HG03457 (cell line): ENCODE measurements at regions not wholly inside any gene's neighbourhood (a gene's known extent, or its start where the extent isn't known, plus 50 kb on each side); places are given as distances from the start of the nearest gene placed in this dataset.
"Not testable (repeated sequence)": the region's sequence is repeated elsewhere in the genome, so short reads cannot be mapped to it uniquely, and the experiment has no call there.

Experiments used
- ATAC-seq: cut with Tn5 transposase; IDR thresholded peaks from one replicate; pipeline ENCODE4 v1.9.1; 2021; ENCODE audit warnings: moderate number of reproducible peaks; ENCODE audit not compliant: unreplicated experiment

DNA sequence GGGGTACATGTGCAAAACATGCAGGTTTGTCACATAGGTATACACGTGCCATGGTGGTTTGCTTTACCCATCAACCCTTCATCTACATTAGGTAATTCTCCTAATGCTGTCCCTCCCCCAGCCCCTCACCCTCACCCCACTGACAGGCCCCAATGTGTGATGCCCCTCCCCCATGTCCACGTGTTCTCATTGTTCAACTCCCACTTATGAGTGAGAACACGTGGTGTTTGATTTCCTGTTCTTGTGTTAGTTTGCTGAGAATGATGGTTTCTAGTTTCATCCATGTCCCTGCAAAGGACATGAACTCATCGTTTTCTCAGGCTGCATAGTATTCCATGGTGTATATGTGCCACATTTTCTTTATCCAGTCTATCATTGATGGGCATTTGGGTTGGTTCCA, 232.9 kb upstream of the RASGRP1 start:
- ATAC-seq: not testable (repeated sequence)

GRCh38 chr15:38799202-38799601, 234.6 kb upstream of the RASGRP1 start:
- ATAC-seq: not testable (repeated sequence)

DNA sequence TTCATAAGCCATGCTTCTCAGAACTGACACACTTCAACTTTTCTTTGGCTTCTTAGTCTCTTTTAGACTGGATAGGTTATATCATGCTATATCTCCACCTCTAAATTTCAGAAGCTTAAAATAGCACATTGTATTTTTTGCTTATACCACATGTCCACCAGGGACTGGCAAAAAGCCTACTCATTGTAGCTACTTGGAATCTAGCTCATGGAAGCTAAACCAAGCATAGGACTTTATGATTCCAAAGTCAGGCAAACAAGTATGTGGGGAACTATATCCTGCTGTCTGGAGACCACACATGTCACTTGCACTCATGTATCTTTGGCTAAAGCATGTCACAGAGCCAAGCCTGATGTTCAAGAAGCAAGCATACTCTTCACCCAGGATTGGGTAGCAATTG, 245.0 kb upstream of the RASGRP1 start:
- no peak for ATAC-seq

DNA sequence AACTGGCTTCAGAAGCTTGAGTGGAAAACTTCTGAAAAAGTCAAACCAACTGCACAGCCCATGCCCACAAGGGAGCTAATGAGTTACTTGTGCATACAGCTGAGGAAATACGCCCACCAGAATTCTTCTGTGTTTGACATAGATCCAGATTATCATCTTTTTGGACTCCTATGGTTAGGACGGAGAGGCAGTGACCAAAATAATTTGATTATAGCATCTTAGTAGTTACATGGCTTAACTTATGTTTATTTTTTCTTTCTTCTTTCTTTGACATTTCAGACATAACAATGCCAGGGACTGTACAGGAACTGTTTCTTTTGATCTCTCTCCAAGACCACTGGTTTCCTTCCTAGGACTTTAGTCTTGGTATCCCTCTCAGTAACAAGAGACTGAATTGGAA, 246.1 kb upstream of the RASGRP1 start:
- no peak for ATAC-seq

DNA sequence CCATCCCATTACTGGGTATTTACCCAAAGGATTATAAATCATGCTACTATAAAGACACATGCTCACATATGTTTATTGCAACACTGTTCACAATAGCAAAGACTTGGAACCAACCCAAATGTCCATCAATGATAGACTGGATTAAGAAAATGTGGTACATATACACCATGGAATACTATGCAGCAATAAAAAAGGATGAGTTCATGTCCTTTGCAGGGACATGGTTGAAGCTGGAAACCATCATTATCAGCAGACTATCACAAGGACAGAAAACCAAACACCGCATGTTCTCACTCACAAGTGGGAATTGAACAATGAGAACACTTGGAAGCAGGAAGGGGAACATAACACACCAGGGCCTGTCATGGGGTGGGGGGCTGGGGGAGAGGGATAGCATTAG, 249.6 kb upstream of the RASGRP1 start:
- not testable (repeated sequence) for ATAC-seq

DNA sequence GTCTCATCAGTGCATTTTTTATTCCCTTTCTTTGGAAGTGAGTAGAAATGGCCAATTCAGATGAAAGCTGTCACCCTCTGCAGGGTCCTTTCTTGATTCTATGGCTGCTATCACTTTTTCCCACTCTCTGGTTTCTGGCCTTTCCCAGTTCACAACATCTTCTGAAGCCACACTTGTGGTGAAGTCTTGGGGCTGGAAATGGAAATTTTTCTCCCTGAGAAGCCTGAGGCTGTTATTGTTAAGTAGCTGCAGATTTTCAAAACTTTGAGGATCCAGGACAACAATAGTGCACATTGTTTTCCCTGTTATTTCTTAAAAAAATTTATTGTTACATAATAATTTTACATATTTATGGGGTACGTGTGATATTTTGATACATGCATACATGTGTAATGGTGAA, 250.3 kb upstream of the RASGRP1 start:
- ATAC-seq: no peak

GRCh38 chr15:38817427-38818156, 253.0 kb upstream of the RASGRP1 start:
- ATAC-seq: peak; percentile 86

DNA sequence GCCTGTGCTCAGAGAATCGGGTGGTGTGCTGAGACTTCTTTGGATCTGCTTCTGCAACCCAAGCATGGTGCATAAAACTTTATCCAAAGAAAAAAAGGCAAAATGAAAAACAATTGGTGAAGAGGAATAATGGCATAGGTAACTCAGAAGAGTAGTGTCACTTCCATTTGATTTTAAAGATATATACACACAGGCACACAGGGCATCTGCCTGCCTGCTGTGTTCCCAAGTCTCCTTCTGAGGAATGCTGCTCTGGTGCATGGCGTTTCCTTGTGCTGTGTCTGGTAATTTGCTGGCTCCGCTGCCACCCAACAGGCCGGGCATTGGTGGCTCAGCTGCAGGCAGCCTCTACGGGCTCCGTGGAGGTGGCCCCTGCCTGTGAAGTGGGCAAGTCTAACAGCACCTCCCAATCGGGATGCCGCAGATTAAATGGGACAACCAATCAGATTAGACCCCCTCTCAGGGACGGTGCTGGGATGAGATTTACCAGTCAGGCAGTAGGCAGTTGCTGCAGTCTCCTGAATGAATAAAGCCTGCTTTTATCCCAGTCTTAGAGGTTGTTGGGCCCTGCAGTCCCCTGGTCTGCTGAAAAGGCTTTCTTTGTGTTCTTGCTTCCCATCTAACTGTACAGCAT, 253.7 kb upstream of the RASGRP1 start:
- ATAC-seq: no peak

DNA sequence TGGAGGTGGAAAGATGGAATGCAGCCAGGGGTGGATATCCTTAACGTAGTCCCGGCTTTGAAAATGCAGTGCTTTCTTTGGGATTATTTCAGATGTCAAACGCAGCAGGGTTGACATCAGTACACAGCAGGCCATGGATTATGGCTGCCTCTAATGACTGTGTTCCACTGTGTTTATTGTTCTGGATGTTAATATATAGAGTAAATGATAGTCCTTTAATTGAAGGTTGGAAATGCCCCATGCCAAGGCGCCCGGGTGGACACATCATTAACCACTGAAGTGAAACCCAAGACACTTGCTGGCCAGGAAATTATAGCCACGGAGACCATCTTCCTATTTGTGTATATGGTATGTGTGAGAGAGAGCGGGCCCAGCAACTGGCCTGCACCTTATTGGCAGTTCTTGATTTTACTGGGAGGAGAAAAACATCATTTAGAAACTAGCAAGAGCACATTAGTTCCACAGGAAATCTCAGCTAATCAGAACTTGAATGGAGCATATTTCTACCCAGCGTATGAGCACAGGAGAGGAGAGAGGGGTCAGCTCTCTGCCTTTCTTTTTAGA, 254.9 kb upstream of the RASGRP1 start:
- ATAC-seq: no peak

GRCh38 chr15:38823263-38823662, 258.6 kb upstream of the RASGRP1 start:
- no peak for ATAC-seq

DNA sequence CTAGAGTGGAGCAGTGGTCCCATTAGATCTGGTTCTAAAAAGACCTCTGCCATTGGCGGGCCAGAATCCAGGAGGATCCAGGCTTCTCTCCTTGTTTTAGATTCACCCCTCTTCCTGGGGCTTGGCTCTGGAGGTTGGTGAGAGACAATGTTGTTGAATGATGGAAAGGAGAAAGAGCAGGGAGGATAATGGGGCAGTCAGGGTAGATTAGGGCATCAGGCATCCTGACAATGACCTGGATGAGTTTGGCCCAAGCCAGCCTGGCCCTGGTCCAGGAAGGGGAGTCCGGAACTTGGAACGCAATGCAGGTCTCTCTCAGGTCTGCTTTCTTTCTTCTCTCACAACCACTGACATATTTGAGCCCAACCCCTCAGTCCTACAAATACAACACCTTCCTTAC, 260.1 kb upstream of the RASGRP1 start:
- ATAC-seq: no peak

- ATAC-seq: no peak
Observed at GRCh38 chr15:38826880-38827279, 262.3 kb upstream of the RASGRP1 start.

- no peak for ATAC-seq
Observed at GRCh38 chr15:38828031-38828532, 263.5 kb upstream of the RASGRP1 start.

- ATAC-seq: no peak
Observed at GRCh38 chr15:38829086-38829485, 264.5 kb upstream of the RASGRP1 start.

DNA sequence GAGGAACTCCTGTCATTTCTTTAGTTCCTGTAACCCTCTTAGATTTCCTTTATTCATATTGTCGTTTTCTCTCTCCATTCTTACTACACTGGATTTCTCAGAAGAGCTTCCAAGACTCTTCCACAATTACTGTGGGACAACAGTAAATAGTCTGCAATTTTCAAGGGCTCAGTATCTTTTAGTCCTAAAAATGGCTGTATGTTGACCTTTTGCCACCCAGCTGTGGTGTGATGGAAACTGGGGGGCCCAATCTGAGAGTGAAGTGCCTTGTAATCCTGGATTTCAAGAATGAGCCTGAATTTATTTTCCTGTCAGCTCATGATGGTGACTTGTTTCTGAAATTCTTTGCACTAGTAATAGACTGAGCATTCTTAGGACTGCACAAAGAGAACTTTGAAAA, 277.6 kb upstream of the RASGRP1 start:
- no peak for ATAC-seq

- no peak for ATAC-seq
Observed at GRCh38 chr15:38843051-38843501, 278.5 kb upstream of the RASGRP1 start.

- ATAC-seq: no peak
Observed at GRCh38 chr15:38843736-38844590, 279.3 kb upstream of the RASGRP1 start.

GRCh38 chr15:38844736-38845135, 280.1 kb upstream of the RASGRP1 start:
- no peak for ATAC-seq

GRCh38 chr15:38846346-38846745, 281.7 kb upstream of the RASGRP1 start:
- no peak for ATAC-seq

GRCh38 chr15:38847666-38848065, 283.1 kb upstream of the RASGRP1 start:
- no peak for ATAC-seq

GRCh38 chr15:38849046-38849445, 284.4 kb upstream of the RASGRP1 start:
- ATAC-seq: no peak
